GM12892 (cell line): ENCODE measurements at regions not wholly inside any gene's neighbourhood (a gene's known extent, or its start where the extent isn't known, plus 50 kb on each side); places are given as distances from the start of the nearest gene placed in this dataset.
"Not testable (repeated sequence)": the region's sequence is repeated elsewhere in the genome, so short reads cannot be mapped to it uniquely, and the experiment has no call there.

Source experiments
- DNase-seq: peaks from one replicate; pipeline ENCODE4 v3.0.0; 2011; ENCODE audit not compliant: insufficient read length
- FAIRE-seq: peaks from 2 replicates; lab custom pipeline; 2011; peaks lifted over from hg19 to GRCh38; lab: Jason Lieb, UNC
- POLR2A ChIP-seq: IDR thresholded peaks from 2 replicates; pipeline ENCODE4 v1.6.1; 2011; ENCODE audit warnings: low read depth, low read length, control low read depth
- POLR2AphosphoS5 ChIP-seq: IDR thresholded peaks from 2 replicates; pipeline ENCODE4 v1.6.1; 2011; ENCODE audit warnings: low read depth, low read length, control low read depth
- TAF1 ChIP-seq: IDR thresholded peaks from 2 replicates; pipeline ENCODE4 v1.6.1; 2011; ENCODE audit warnings: low read depth, mild to moderate bottlenecking, control low read depth, low read length, borderline replicate concordance

- DNase-seq (no peak), FAIRE-seq (no peak)
- no peak for TF ChIP-seq TAF1
- no peak for TF ChIP-seq POLR2AphosphoS5
- TF ChIP-seq POLR2A: no peak
These were observed 361.1 kb upstream of the BOD1L1 start for GRCh38 chr4:13988353-13989305.

- TF ChIP-seq TAF1 (no peak), POLR2AphosphoS5 (no peak), POLR2A (no peak)
- FAIRE-seq (no peak), DNase-seq (no peak)
These were observed 362.0 kb upstream of the BOD1L1 start for GRCh38 chr4:13989501-13989900.

GRCh38 chr4:13990596-13991589, 363.4 kb upstream of the BOD1L1 start:
- no peak for TF ChIP-seq POLR2AphosphoS5
- TF ChIP-seq POLR2A: no peak
- no peak for TF ChIP-seq TAF1
- DNase-seq: no peak
- no peak for FAIRE-seq

- FAIRE-seq (no peak), DNase-seq (no peak)
- TF ChIP-seq POLR2AphosphoS5 (no peak), TAF1 (no peak), POLR2A (no peak)
These were observed 364.5 kb upstream of the BOD1L1 start for GRCh38 chr4:13992041-13992440.

GRCh38 chr4:13992975-13993520, 365.5 kb upstream of the BOD1L1 start:
- no peak for TF ChIP-seq TAF1
- TF ChIP-seq POLR2AphosphoS5: no peak
- no peak for TF ChIP-seq POLR2A
- FAIRE-seq (no peak), DNase-seq (no peak)

GRCh38 chr4:13994016-13994415, 366.5 kb upstream of the BOD1L1 start:
- no peak for DNase-seq
- no peak for FAIRE-seq
- TF ChIP-seq POLR2AphosphoS5 (no peak), TAF1 (no peak), POLR2A (no peak)

GRCh38 chr4:13998850-13999445, 371.4 kb upstream of the BOD1L1 start:
- no peak for DNase-seq
- no peak for FAIRE-seq

GRCh38 chr4:14000091-14000814, 372.7 kb upstream of the BOD1L1 start:
- TF ChIP-seq POLR2A (no peak), POLR2AphosphoS5 (no peak), TAF1 (no peak)
- DNase-seq: no peak
- FAIRE-seq: no peak

More at GRCh38 chr4:13998850-13999445, 371.4 kb upstream of the BOD1L1 start:
- no peak for TF ChIP-seq POLR2AphosphoS5
- no peak for TF ChIP-seq POLR2A
- TF ChIP-seq TAF1: no peak

- DNase-seq, FAIRE-seq: not testable (repeated sequence)
These were observed 374.8 kb upstream of the BOD1L1 start for GRCh38 chr4:14002331-14002730.

GRCh38 chr4:14008494-14008893, 381.0 kb upstream of the BOD1L1 start:
- no peak for DNase-seq
- FAIRE-seq: no peak
- no peak for TF ChIP-seq POLR2AphosphoS5
- no peak for TF ChIP-seq TAF1
- no peak for TF ChIP-seq POLR2A
